ENCODE measurements at regions not wholly inside any gene's neighbourhood (a gene's known extent, or its start where the extent isn't known, plus 50 kb on each side); places are given as distances from the start of the nearest gene placed in this dataset.

DNA sequence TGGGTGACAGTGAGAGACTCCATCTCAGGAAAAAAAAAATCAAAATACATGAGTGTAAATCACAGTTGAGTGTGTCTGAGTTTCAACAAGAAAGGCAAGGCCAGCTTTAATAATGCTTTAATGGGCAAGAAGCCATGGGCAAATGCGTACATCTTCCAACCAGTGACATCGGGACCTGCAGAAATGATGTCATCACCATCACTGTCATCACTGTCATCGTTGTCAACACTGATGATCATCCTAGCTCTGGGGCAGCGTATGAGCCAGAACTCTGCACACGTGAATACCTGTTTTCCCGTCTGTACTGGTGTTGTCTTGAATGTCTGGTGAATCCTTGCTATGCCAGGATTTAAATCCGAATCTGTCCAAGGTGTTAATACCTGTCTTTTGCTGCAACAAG, 712.5 kb downstream of the BRD1 start:
- intact Hi-C loops (cut with micrococcal nuclease; ENCODE audit: unreplicated experiment) (no loop called here), in situ Hi-C loops (cut with HindIII; ENCODE audit: low pct_unique_long_range_greater_than_20kb, low sequenced_read_pairs) (no loop called here)
- ATAC-seq (no peak), DNase-seq (ENCODE audit: low read depth, low spot score) (no peak)
- BruUV-seq (replicated peaks) = no TSS peak
- TF ChIP-seq TCF7L2 (IDR thresholded peaks at IDR 0.05; ENCODE audit: low read depth, low read length) (no peak), SIN3A (IDR thresholded peaks at IDR 0.05; ENCODE audit: borderline replicate concordance, insufficient read depth, low read depth, low read length) (no peak), POLR2AphosphoS5 (IDR thresholded peaks at IDR 0.05; ENCODE audit: low read depth, low read length) (no peak)
- TF ChIP-seq, protein P1, sequence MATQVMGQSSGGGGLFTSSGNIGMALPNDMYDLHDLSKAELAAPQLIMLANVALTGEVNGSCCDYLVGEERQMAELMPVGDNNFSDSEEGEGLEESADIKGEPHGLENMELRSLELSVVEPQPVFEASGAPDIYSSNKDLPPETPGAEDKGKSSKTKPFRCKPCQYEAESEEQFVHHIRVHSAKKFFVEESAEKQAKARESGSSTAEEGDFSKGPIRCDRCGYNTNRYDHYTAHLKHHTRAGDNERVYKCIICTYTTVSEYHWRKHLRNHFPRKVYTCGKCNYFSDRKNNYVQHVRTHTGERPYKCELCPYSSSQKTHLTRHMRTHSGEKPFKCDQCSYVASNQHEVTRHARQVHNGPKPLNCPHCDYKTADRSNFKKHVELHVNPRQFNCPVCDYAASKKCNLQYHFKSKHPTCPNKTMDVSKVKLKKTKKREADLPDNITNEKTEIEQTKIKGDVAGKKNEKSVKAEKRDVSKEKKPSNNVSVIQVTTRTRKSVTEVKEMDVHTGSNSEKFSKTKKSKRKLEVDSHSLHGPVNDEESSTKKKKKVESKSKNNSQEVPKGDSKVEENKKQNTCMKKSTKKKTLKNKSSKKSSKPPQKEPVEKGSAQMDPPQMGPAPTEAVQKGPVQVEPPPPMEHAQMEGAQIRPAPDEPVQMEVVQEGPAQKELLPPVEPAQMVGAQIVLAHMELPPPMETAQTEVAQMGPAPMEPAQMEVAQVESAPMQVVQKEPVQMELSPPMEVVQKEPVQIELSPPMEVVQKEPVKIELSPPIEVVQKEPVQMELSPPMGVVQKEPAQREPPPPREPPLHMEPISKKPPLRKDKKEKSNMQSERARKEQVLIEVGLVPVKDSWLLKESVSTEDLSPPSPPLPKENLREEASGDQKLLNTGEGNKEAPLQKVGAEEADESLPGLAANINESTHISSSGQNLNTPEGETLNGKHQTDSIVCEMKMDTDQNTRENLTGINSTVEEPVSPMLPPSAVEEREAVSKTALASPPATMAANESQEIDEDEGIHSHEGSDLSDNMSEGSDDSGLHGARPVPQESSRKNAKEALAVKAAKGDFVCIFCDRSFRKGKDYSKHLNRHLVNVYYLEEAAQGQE (IDR thresholded peaks at IDR 0.05; ENCODE audit: insufficient read depth in 1 of 2, low read depth in 2 of 2, low read length in 1 of 2) = no peak
- TF ChIP-seq, protein P2, sequence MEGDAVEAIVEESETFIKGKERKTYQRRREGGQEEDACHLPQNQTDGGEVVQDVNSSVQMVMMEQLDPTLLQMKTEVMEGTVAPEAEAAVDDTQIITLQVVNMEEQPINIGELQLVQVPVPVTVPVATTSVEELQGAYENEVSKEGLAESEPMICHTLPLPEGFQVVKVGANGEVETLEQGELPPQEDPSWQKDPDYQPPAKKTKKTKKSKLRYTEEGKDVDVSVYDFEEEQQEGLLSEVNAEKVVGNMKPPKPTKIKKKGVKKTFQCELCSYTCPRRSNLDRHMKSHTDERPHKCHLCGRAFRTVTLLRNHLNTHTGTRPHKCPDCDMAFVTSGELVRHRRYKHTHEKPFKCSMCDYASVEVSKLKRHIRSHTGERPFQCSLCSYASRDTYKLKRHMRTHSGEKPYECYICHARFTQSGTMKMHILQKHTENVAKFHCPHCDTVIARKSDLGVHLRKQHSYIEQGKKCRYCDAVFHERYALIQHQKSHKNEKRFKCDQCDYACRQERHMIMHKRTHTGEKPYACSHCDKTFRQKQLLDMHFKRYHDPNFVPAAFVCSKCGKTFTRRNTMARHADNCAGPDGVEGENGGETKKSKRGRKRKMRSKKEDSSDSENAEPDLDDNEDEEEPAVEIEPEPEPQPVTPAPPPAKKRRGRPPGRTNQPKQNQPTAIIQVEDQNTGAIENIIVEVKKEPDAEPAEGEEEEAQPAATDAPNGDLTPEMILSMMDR (IDR thresholded peaks at IDR 0.05) = no peak
- H3K4me3 ChIP-seq (ENCODE audit: low read depth in 2 of 2, low read length in 2 of 2) = no peak overlapping the region
- H3K9me3 ChIP-seq (ENCODE audit: control insufficient read depth, insufficient read depth, low read depth, low read length) = no peaks in the 10 kb centered on the region
- POLR2A ChIA-PET = no interaction called here
- no peaks in the 10 kb centered on the region for H3K36me3 ChIP-seq (ENCODE audit: control insufficient read depth, insufficient read depth, low read length)
- CTCF ChIA-PET = no interaction called here
- H3K4me1 ChIP-seq (ENCODE audit: control insufficient read depth, insufficient read depth, low read length) = no peaks in the 10 kb centered on the region
- H3K27ac ChIP-seq (ENCODE audit: low read length) = no peak overlapping the region
- no peaks in the 10 kb centered on the region for H3K27me3 ChIP-seq (ENCODE audit: control insufficient read depth, insufficient read depth, low read length)

DNA sequence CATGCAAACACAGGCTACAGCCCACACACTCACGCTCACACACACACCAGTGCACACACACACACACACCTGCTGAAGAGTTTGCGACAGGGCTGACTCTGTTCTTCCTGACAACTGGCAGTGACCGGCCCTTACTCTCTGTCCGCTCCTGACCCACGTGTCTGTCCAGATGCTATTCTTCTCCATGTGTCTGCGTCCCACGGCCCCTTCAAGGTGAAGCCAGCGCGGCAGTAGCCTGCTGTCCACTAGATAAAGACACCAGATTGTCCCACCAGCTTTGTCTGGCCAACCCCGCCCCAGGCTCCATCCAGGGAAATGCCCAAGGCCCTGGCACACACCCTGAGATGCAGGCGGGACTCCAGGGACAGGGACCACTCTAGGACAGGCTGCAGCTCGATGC, 713.9 kb downstream of the BRD1 start:
- in situ Hi-C loops (cut with HindIII; ENCODE audit: low pct_unique_long_range_greater_than_20kb, low sequenced_read_pairs) (no loop called here), intact Hi-C loops (cut with micrococcal nuclease; ENCODE audit: unreplicated experiment) (no loop called here)
- ATAC-seq = no peak
- Histone ChIP-seq H3K4me1 (ENCODE audit: control insufficient read depth, insufficient read depth, low read length) (no peaks in the 10 kb centered on the region), H3K4me3 (ENCODE audit: low read depth in 2 of 2, low read length in 2 of 2) (no peak overlapping the region), H3K9me3 (ENCODE audit: control insufficient read depth, insufficient read depth, low read depth, low read length) (no peaks in the 10 kb centered on the region), H3K36me3 (ENCODE audit: control insufficient read depth, insufficient read depth, low read length) (no peaks in the 10 kb centered on the region), H3K27me3 (ENCODE audit: control insufficient read depth, insufficient read depth, low read length) (no peaks in the 10 kb centered on the region; the same call in 1 of the 2 replicates), H3K27ac (ENCODE audit: low read length) (no peak overlapping the region)
- ChIA-PET CTCF (no interaction called here), POLR2A (no interaction called here)
- DNase-seq (ENCODE audit: low read depth, low spot score) = no peak
- no TSS peak for BruUV-seq (replicated peaks)
- TF ChIP-seq, protein P2 (IDR thresholded peaks at IDR 0.05) = no peak
- TF ChIP-seq POLR2AphosphoS5 (IDR thresholded peaks at IDR 0.05; ENCODE audit: low read depth, low read length) (no peak), SIN3A (IDR thresholded peaks at IDR 0.05; ENCODE audit: borderline replicate concordance, insufficient read depth, low read depth, low read length) (no peak), TCF7L2 (IDR thresholded peaks at IDR 0.05; ENCODE audit: low read depth, low read length) (no peak)
- TF ChIP-seq, protein P1 (IDR thresholded peaks at IDR 0.05; ENCODE audit: insufficient read depth in 1 of 2, low read depth in 2 of 2, low read length in 1 of 2) = no peak

All from Panc1 (cell line).